AG04450 (cell line): ENCODE measurements at regions not wholly inside any gene's neighbourhood (a gene's known extent, or its start where the extent isn't known, plus 50 kb on each side); places are given as distances from the start of the nearest gene placed in this dataset.

ENCODE experiments used
- CTCF ChIA-PET: fragments of 300-600, 350-600 bp; formaldehyde crosslinking; extraction: SDS; loops from one replicate; lab custom pipeline; 2022; ENCODE audit warnings: antibody characterized with exemption, inconsistent platforms; lab: Charles Lee
- POLR2A ChIA-PET: fragments of 350-600 bp; formaldehyde crosslinking; extraction: SDS; loops from one replicate; lab custom pipeline; 2021; ENCODE audit warnings: antibody characterized with exemption, inconsistent platforms; lab: Yijun Ruan, JAX
- DNase-seq: peaks from one replicate; pipeline ENCODE4 v3.0.0-alpha.2; 2011; ENCODE audit warnings: low read depth, low spot score
- H3K27ac ChIP-seq: one replicate; pipeline ENCODE4 v1.5.1; 2012; ENCODE audit warnings: low read depth, low read length, control low read depth
- H3K27me3 ChIP-seq: one replicate; pipeline ENCODE4 v1.6.0; 2012; ENCODE audit warnings: low read length; ENCODE audit not compliant: control insufficient read depth, insufficient read depth
- H3K4me3 ChIP-seq: 2 replicates; pipeline ENCODE4 v1.5.1; 2011; ENCODE audit warnings: mild to moderate bottlenecking, low read depth, low read length, control low read depth
- H3K9me3 ChIP-seq: 2 replicates; pipeline ENCODE4 v1.5.1; 2012; ENCODE audit warnings: low read length; ENCODE audit not compliant: control insufficient read depth, insufficient read depth
- TF ChIP-seq, protein P1 (sequence below): IDR thresholded peaks from 2 replicates; pipeline ENCODE4 v1.5.1; 2011; ENCODE audit warnings: low read depth, low read length, control low read depth, inconsistent platforms

DNA sequence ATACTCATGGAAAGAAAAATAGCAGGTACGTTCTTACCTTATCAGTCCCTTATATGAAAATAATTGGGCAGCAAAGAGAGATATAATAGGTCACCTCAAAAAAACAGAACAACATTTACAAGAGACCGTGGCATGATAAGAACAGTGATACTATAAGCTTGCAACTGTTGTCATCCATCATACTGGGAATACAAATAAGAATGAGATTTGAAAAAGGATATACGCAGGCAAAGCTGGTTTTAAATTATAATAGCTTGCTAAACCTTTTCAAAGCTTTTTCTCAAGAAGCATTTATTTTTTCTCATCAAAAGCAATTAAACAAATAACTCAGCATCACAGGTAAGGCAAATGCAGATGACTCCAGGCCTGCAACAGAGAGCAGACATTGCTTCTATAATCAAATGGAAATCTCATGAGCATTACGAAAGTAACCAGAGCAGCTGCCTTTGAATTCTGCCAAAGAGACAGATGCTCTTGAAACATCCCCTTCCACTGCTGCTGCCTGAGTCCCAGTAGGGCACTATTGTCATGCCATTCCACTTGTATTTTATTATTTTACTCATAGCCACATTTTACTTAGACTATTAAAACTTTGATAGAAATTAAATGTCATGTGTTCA, 620.6 kb upstream of the GNPDA2 start:
- TF ChIP-seq, protein P1, sequence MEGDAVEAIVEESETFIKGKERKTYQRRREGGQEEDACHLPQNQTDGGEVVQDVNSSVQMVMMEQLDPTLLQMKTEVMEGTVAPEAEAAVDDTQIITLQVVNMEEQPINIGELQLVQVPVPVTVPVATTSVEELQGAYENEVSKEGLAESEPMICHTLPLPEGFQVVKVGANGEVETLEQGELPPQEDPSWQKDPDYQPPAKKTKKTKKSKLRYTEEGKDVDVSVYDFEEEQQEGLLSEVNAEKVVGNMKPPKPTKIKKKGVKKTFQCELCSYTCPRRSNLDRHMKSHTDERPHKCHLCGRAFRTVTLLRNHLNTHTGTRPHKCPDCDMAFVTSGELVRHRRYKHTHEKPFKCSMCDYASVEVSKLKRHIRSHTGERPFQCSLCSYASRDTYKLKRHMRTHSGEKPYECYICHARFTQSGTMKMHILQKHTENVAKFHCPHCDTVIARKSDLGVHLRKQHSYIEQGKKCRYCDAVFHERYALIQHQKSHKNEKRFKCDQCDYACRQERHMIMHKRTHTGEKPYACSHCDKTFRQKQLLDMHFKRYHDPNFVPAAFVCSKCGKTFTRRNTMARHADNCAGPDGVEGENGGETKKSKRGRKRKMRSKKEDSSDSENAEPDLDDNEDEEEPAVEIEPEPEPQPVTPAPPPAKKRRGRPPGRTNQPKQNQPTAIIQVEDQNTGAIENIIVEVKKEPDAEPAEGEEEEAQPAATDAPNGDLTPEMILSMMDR: no peak
- Histone ChIP-seq H3K4me3 (no peak overlapping the region), H3K27ac (no peak overlapping the region), H3K27me3 (no peaks in the 10 kb centered on the region), H3K9me3 (no peaks in the 10 kb centered on the region)
- ChIA-PET CTCF (no interaction called here), POLR2A (no interaction called here)
- no peak for DNase-seq

DNA sequence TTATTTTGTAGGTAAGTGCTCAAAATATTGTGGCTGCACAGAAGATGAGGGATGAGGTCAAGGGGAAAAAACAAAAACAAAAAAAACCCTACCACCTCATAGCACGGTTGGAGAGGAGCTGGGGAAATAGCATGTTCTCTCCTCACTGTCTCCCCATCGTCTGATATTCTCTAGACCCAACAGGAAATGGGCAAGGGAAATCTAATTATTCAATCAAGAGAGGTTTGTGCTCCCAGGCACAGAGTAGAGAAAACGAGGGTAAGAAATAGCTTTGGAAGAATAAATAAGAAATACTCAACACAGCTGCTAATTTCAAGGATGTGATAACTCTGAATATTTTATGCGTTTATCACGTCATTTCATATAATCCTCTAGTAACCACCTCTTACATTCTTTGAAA, 619.2 kb upstream of the GNPDA2 start:
- POLR2A ChIA-PET: no interaction called here
- TF ChIP-seq, protein P1: no peak
- H3K4me3 ChIP-seq: no peak overlapping the region
- DNase-seq: no peak
- no peaks in the 10 kb centered on the region for H3K27me3 ChIP-seq
- CTCF ChIA-PET: interaction anchor here (0.6 kb wide), 1 partner anchor 498 kb away, joined by 4 read pairs; no protein-coding TSS in a partner anchor
- H3K9me3 ChIP-seq: no peaks in the 10 kb centered on the region
- no peak overlapping the region for H3K27ac ChIP-seq

DNA sequence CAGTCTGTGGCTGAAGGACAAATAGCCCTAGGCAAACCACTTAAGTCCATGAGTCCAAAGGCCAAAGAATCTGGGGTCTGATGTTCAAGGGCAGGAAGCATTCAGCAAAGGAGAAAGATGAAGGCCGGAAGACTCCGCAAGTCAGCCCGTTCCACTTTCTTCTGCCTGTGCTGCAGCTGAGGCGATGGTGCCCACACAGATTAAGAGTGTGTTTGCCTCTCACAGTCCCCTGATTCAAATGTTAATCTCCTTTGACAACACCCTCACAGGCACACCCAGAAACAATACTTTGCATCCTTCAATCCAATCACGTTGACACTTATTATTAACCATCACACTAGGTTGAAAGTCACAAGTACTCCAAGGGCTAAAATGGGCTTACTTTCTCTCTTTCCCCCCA, 605.4 kb upstream of the GNPDA2 start:
- CTCF ChIA-PET: no interaction called here
- H3K9me3 ChIP-seq: peaks cover 3% of the 10 kb centered on the region; the same call in 1 of the 2 replicates
- TF ChIP-seq, protein P1: no peak
- H3K27me3 ChIP-seq: no peaks in the 10 kb centered on the region
- H3K4me3 ChIP-seq: no peak overlapping the region
- H3K27ac ChIP-seq: no peak overlapping the region
- POLR2A ChIA-PET: no interaction called here
- DNase-seq: no peak

DNA sequence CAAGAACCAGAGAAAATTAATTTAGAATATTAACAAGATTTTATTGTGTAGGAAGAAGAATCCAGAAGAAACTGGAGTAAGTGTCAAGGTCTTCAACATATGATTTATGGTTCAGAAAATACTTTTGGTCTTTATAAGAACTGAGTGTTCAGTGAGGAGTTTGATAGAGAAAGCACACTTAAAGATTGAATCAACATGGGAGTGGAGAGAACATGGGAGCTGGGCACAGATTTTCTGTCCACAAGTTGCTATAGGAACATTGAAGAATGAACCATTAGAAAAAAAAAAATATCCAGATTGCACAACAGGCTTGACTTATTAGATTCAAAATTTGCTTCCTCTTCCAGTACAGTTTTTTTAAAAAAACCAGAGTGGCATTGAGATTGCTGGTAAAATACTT, 601.2 kb upstream of the GNPDA2 start:
- Histone ChIP-seq H3K4me3 (no peak overlapping the region), H3K27ac (no peak overlapping the region), H3K27me3 (no peaks in the 10 kb centered on the region), H3K9me3 (peaks cover 3% of the 10 kb centered on the region)
- ChIA-PET CTCF (no interaction called here), POLR2A (no interaction called here)
- TF ChIP-seq, protein P1: no peak
- no peak for DNase-seq

DNA sequence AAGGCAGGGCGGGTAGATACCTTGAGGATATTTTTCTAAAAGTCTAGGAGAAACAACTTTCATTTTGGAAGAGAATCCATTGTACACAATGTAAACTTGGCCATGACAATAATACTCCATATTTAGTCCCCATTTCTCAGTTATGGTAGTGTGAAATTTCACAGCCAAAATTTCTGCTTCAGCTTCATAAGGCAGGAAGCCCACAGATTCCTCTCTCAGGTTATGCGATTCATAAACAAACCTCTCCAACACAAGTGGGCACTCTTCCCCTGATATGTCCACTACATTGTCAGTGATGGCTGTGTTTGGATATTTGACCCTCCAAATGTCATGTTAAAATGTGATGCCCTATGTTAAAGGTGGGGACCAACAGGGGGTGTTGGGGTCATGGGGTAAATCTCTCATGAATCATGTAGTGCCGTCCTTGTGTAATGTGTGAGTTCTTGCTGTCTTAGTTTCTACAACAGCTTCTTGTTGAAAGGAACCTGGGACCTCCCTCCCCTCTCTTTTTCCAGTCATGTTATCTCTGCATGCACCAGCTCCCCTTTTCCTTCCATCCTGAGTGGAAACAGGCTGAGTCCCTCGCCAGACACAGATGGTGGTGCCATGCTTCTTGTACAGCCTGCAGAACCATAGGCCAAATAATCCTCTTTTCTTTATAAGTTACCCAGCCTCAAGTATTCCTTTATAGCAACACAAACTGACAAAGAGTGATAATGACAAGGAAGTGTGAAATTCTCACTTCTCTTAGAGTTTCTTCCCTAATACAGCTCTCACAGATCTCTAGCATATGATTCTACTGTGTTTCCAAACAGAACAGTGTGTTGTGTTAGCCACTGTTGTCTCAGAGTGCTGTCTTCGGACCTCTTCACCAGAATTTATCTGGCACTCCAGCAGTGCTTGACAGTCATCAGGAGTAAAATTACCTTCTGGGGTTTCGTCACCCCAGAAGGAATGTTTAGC, 598.4 kb upstream of the GNPDA2 start:
- no peak overlapping the region for H3K27ac ChIP-seq
- TF ChIP-seq, protein P1: no peak
- no peaks in the 10 kb centered on the region for H3K27me3 ChIP-seq
- no peak for DNase-seq
- no peak overlapping the region for H3K4me3 ChIP-seq
- ChIA-PET POLR2A (no interaction called here), CTCF (no interaction called here)
- no peaks in the 10 kb centered on the region; the same call in 1 of the 2 replicates for H3K9me3 ChIP-seq
